ENCODE measurements at regions not wholly inside any gene's neighbourhood (a gene's known extent, or its start where the extent isn't known, plus 50 kb on each side); places are given as distances from the start of the nearest gene placed in this dataset.
"Not testable (repeated sequence)": the region's sequence is repeated elsewhere in the genome, so short reads cannot be mapped to it uniquely, and the experiment has no call there.

DNA sequence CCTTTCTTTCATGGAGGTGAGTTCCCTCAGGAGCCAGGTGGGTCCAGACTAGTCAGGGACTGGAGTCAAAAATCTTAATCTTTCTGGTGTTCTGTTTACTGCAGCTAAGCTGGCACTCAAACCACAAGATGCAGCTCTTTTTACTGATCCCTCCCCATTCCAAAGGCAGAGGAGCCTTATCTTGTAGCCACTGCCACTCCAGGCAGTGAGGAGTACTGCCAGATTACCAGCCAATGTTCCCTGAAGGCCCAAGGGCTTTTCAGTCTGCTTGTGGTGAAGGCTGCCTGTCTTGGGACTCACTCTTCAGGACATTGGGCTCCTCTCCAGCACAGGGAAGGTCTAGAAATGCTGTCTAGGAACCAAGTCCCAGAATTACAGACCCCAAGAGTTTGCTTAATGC lies 490.4 kb upstream of the ADGRB3 start:
- DNase-seq, result no peak

DNA sequence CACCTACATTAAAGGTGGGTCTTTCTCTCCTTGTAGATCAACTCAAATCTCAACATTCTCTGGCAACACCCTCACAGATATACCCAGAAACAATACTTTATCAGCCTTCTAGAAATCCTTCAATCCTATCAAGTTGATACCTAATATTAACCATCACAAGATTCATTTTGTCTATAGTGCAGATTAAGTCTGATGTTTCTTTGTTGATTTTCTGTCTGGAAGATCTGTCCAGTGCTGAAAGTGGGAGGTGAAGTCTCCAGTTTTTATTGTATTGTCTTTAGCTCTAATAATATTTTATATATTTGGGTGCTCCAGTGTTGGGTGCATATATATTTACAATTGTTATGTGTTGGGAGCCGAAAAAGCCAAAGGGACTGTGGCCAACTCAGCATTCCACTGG lies 493.9 kb upstream of the ADGRB3 start:
- no peak for DNase-seq

DNA sequence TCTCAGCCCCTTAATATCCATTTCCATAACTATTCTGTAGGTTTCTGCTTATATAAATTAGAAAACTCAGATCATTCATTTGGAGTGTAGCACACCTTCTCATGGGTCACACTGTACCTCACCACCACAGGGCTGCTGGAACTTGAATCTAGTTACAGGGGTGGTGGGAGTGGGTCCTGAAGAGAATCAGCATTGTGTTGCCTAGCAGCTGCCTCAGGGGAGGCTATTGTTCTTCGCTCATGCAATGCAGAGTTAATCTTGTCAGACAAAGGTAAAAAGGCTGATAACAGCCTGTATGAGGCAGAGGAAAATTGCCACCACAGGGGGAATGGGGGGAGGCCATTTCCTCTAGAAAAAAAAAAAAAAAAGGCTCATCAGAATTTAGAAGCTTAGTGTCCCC lies 496.0 kb upstream of the ADGRB3 start:
- no peak for DNase-seq

DNA sequence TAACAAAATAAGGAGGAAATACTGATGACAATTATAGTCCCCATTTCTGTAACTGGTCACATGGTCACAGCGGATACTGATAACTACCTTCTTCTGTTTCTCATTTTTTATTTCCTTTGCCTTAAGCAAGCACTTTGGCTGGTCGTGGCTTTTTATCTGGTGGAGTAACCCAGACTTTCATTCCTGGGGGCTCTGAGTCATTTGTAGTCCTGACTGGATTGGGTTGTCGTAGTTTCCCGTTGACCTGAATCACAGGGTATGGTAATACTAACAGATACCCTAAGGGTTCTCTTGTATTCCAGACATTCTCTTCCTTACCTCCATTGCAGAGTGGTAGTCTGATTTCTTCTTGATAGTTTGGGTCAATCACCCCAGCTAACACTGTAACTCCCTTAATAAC lies 500.3 kb upstream of the ADGRB3 start:
- DNase-seq, result no peak

DNA sequence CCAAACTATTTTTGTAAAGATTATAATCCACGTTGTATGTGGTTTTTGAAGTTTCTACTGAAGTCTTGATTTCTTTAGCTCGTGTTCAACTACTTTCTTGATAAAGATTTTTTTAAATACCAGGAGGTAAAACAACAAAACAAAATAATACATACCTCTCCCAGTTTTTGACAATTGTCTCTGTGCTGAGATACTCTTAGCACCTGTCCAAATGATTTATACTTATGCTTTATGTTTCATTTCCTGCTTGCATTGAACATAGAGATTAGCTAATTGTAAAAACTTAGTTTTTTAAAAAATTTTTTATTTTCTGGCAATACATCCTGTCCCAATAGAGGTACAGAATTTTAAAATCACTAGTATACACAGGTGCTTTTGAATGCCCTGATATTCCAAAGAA lies 506.9 kb upstream of the ADGRB3 start:
- no peak for DNase-seq

DNA sequence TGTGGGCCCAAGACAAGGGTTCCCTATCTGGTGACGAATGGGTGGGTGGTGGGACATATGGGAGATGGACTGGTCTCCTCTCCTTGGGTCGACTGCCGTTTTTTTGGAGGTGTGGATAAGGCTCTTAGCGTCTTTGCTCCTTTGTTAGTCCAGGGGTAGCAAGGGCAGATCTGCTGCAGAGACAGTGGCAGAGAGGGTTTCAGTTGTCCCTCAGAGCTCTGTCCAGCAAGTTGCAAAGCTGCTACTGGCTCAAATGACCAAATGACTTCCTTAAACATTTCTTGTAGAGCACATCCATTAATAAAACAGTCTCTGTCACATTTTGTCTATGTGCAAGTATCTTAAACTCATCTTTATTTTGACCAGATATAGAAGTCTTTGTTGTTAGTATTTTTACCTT lies 508.0 kb upstream of the ADGRB3 start:
- DNase-seq, result no peak

DNA sequence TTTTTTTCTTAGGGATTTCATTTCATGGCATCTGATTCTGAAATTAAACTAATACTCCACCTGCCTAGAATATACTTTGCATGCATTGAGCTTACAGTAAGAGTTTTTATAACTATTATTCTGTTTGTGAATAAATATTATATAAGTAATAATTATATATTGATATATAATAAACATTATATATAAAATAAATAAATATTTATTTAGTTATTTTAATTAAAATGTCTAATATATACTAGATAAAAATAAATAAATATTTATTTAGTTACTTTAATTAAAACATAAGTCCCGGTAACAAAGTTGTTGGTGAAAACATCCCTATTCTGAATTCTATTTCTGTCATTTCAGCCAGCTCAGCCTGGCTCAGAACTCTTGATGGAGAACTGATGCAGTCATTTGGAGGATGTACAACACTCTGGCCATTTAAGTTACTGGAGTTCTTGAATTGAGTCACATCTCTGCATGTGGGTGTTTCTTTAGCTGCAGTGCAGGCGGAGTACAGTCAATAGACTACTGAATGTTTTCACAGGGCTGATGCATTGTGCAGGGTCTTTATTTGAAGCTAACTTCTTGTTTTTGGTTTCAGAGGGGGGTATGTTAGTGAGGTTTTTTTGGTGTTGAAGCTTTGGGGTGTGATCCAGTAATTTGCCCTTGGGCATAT lies 508.9 kb upstream of the ADGRB3 start:
- DNase-seq, result no peak

DNA sequence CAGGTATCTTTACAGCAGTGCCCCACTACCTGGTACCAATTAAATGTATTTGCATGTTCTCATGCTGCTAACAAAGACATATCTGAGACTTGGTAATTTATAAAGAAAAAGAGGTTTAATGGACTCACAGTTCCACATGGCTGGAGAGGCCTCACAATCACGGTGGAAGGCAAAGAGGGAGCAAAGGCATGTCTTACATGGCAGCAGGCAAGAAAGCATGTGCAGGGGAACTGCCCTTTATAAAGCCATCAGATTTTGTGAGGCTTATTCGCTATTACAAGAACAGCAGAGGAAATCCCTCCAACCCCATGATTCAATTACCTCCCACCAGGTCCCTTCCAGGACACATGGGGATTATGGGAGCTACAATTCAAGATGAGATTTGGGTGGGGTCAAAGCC lies 512.1 kb upstream of the ADGRB3 start:
- DNase-seq, result not testable (repeated sequence)

DNA sequence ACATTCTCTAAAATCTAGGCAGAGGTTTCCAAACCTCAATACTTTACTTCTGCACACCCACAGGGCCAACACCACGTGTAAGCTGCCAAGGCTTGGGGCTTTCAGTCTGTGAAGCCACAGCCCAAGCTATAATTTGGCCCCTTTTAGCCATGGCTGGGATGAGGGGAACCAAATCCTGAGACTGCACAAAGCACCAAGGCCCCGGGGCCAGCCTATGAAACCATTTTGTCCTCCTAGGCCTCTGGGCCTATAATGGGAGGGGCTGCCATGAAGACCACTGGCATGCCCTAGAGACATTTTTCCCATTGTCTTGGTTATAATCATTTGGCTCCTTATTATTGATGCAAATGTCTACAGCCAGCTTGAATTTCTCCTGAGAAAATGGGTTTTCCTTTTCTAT lies 513.0 kb upstream of the ADGRB3 start:
- DNase-seq, result no peak

DNA sequence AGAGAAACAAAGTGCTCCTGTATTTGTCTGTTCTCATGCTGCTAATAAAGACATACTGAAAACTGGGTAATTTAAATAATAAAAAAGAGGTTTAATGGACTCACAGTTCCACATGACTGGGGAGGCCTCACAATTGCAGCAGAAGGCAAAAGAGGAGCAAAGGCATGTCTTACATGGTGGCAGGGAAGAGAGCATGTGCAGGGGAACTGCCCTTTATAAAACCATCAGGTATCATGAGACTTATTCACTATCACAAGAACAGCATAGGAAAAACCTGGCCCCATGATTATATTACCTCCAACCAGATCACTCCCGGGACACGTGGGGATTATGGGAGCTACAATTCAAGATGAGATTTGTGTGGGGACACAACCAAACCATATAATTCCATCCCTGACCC lies 514.1 kb upstream of the ADGRB3 start:
- not testable (repeated sequence) for DNase-seq

DNA sequence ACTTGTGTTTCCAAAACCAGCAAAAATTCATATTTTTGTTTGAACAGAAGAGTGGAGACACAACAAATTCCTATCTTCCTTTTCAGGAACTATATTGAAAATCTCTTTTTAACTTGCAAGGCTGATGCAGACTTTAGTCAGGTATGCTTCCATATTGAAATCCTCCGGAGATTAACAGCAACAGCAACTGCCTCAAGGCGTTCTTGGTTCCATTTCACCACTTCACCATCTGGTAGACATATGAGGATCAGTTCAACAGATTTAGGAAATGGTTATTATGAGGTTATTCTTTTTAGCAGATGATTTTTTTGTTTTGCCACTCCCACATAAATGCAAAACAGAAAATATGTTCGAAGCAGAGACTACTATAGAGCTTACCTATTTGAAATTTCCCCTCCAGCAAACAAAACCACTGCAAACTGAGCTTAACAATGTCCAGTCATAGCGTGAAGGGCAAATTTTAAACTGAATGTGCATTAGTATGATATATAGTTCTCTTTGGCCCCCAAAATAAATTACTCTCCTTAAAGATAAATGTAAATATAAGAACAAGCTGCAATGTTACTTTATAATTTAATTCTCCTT lies 520.5 kb upstream of the ADGRB3 start:
- no peak for DNase-seq

DNA sequence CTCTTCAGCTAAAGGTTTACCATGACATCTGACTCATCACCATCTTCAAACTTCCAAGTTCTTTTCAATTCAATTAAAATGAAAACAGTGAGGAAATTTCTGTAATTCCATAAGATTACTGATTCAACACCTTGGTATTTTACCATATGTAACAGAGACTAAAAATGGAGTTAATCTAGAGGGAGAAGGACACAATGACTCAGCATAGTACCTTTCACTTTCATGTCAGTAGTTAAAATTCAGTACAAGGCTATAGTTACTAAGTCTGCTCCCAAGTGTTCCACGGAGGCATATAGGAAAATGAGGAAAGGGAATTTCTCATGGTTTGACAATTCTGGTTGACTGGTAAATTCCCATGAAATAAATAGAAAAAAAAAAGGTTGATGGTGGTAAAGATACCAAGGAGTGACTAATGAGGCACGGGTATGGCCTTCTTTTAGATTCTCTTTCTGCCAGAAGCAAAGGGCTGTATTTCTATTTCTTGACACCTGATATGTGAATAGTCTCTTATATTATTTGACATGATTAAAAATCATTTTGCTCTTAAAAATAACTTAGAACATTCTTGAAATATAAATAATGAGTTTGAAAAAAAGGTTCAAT lies 526.7 kb upstream of the ADGRB3 start:
- no peak for DNase-seq

DNA sequence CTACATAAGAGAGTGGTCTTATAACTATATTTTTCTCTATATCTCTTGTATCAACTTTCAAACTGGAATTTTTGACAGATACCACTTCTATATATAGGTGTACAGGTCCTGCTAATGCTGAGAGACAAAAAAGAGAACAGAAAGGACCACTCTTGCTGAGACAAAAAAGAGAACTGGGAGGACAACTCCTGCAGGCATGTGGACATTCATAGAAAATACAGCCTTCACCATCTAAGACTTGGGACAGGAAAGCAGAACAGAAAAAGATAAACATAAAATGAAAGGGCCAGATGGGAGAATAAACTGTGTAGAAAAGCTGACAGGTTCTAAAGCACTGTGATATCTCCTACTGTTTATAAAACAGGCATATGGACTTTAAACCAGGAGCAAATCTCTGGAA lies 541.0 kb upstream of the ADGRB3 start:
- DNase-seq, result no peak

DNA sequence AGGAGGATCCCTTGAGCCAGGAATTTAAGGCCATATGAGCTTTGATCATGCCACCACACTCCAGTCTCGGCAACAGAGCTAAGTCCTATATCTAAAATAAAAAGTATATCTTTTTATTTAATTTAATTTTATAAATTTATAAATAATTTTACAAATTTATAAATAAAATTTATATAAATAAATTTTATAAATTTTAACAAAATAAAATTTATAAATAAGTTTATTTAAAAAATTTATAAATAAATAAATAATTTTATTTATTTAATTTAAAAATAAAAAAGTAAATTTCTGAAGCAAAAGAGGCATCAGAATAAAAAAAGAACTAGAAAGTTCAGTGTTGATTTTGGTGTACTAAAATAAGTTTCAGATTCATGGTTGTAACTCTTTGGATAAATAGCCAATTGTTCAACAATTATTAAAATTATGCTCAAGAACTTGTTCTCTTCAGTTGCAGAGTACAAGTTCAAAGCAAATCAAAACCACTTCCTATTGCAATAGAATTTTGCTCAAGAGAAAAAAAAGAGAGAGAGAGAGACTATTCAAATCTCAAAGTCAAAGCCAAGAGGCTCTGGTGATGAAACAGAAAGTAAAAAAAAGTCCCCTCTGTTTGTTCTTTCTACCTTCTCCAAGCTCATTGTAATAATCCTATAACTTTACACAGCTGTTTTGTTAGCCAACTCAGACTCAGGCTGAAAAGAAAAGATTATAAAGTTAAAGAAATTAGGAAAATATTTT lies 547.5 kb upstream of the ADGRB3 start:
- peak; percentile 1 for DNase-seq

DNA sequence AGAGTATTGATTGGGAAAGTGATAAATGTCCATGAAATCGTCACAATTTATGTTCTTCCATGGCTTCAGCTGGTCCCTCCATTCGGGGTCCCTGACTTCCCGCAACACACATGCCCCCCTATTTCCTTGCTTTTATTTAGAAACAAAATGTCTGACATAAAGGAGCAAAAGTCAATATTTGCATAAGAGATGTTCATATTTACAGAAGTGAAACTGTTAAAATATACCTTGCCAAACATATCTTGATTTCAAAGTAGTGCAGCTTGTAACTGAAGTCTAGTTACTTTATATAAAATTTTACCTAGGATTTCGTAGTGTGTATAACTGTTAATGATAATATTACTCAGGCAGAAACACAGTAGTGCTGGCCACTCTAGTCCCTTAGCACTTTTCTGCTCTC lies 548.9 kb upstream of the ADGRB3 start:
- no peak for DNase-seq

DNA sequence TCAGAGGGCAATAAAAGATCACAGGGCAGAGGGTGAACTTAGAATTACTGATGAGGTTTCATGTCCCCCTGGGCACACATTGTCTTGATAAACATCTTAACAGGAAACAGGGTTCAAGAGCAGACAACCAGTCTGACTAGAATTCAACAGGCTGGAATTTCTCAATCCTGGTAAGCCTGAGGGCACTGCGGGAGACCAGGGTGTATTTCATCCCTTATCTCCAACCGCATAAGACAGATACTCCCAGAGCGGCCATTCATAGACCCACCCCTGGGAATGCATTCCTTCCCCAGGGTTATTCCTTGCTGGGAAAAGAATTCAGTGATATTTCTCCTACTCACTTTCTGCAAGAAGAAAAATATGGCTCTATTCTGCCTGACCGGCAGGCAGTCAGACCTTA lies 549.5 kb upstream of the ADGRB3 start:
- DNase-seq, result not testable (repeated sequence)

DNA sequence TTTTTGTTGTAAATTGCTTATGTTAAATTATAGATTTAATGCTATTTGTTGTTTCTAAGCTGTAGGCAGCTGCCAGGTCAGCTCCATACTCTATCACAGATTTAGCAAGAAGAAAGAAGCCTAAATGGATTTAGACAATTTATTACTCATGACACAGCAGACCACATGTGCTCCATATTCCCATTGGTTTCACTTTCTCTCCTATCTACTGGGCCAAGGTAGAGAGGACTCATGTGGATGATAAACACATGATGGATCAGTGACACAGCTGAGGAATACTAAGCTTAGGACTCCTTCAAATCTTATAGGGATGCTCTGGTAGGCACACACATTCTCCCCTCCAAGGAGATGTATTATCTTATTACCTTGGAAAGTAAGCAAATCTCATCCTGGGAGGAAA lies 553.0 kb upstream of the ADGRB3 start:
- no peak for DNase-seq

DNA sequence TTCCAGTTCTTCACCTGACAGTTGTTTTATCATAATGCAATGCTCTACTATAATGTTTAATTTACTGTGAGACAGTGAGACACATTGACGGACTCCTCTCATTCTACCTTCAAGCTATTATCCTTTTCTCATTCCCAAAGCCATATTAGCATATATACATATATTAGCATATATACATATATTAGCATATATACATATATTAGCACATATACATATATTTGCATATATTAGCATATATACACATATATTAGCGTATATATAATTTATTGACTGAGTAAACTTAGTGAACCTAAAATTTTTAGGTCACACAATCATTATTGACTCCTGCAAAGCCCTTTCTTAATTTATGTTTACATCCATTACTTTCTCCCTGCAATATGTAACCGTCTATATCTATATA lies 555.0 kb upstream of the ADGRB3 start:
- DNase-seq, result no peak

DNA sequence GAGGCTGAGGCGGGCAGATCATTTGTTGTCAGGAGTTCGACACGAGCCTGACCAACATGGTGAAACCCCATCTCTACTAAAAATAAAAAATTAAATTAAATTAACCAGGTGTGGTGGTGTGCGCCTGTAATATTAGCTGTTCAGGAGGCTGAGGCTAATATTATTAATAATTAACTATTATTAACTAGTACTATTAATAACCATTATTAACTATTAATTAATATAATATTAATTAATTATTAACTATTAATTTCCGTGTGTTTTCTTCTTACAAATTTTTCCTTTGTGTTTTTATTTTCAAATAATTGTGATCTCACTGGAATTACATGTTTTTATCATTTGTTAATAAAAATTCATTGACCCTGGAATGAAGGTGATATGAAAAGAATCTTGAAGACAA lies 557.4 kb upstream of the ADGRB3 start:
- DNase-seq, result no peak

DNA sequence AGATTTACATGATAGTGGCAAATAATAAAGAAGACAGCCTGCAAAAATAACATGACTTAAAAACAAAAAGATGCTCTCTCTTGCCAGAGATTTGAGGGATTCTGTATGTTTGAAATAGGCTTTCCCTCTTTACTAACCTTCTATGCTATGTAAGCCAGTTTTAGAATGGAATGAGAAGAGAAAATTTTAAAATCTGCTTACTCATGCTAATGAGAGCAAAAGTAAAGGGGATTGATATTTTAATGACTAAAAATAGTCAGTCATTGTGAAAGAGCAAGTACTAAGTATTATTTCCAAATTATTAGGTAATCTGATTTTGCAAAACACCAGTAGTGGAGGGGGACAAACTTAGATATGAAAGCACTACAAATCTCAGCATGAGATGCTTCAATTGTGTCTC lies 563.3 kb upstream of the ADGRB3 start:
- no peak for DNase-seq

DNA sequence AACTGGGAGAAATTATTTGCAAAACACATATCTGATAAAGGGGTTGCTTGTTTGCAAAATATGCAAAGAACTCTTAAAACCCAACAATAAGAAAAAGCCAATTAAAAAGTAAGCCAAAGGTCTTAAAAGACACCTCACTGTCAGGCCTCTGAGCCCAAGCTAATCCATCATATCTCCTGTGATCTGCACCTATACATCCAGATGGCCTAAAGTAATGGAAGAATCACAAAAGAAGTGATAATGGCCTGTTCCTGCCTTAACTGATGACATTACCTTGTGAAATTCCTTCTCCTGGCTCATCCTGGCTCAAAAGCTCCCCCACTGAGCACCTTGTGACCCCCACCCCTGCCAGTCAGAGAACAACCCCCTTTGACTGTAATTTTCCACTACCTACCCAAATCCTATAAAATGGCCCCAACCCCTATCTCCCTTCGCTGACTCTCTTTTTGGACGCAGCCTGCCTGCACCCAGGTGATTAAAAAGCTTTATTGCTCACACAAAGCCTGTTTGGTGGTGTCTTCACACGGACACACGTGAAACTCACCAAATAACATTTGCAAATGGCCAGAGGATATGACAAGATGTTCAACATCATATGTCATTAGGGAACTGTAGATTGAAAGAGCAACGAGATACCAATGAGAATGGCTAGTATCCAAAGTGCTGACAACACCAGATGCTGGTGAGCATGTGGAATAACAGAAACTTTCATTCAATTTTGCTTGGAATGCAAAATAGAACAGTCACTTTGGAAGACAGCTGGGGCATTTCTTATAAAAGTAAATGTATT lies 565.0 kb upstream of the ADGRB3 start:
- no peak for DNase-seq

DNA sequence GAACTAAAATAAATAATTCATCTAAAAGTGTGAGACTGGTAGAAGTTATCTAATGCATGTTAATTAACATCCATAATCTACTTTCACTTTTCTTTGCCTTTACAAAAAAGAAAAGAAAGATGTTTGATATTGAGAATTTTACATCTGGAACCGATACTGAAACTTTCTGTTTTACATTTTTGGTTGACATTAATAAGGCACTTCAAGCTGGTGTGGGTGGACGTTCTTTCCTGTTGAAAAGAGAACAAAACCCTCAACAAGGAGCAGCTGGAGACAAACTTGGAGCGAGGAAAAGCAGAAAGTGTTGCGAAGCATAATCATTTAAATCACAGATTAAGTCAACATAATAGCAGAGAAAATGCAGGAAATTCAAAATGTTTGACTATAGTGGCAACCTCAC lies 575.2 kb upstream of the ADGRB3 start:
- peak; percentile 27 for DNase-seq

DNA sequence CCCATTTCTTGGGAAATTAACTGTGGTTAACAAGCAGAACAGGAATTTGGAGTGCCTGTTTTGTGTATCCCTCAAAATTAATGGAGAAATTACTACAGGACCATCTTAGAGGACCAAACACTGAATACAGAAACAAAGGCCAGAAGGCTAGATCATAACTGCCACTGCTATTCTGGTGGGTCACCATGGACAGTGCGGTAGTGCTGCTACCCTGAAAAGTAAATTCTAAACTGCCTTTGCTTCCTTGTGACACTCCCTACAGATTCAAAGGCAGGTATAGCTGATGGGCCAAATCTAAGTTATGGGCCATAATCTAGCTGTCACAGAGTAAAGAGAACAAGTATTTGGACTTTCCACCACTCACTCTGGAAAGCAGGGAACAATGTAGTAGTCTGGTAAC lies 575.8 kb upstream of the ADGRB3 start:
- no peak for DNase-seq
